Retinal pigment epithelial cell (primary cell): ENCODE measurements at regions not wholly inside any gene's neighbourhood (a gene's known extent, or its start where the extent isn't known, plus 50 kb on each side); places are given as distances from the start of the nearest gene placed in this dataset.

Source experiments
- DNase-seq: peaks from one replicate; pipeline ENCODE4 v3.0.0-alpha.2; 2010; ENCODE audit warnings: low read depth
- H3K4me3 ChIP-seq: 2 replicates; pipeline ENCODE4 v1.5.1; 2011; ENCODE audit warnings: mild to moderate bottlenecking, low read length, control low read depth, moderate library complexity
- TF ChIP-seq, protein P1 (sequence below): conservative IDR thresholded peaks from 2 replicates; pipeline ENCODE4 v1.5.1; 2011; ENCODE audit warnings: low read depth, low read length, control low read depth, inconsistent platforms

DNA sequence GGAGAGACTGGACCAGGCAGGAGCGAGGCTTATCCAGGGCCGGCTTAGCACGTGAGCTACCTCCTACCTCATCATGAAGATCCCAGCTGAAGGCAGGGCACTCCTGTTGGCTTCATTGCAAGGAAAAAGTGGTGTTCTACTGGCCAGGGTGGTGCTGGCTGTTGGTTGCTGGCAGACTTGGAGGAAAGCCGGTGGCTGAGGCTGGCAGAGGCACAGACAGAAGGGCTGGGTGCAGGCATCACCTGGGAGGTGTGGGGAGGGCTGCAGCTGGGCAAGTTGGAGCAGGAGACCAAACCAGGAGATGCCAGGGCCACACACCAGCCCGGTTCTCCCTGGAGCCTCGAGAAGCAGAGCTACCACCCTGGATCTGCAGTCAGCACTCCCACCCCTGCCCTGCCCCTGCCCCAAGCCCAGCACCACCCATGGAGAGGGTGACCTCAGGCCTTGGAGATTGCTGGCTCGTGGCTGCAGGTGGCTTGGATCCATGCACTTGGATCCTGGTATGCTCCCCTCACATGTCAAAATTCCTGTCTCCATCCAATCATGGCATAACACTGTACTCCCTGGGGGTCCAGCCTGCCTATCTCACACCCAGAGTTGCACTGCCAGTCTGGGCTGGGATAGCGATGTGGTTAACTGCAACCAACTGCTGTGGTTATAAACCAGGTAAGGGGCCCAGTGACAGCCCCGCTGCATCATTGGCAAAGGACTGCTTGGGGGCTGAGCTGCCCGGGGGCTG is 49.7 kb downstream of the GLI2 start:
- DNase-seq: no peak
- H3K4me3 ChIP-seq: no peak overlapping the region
- TF ChIP-seq, protein P1, sequence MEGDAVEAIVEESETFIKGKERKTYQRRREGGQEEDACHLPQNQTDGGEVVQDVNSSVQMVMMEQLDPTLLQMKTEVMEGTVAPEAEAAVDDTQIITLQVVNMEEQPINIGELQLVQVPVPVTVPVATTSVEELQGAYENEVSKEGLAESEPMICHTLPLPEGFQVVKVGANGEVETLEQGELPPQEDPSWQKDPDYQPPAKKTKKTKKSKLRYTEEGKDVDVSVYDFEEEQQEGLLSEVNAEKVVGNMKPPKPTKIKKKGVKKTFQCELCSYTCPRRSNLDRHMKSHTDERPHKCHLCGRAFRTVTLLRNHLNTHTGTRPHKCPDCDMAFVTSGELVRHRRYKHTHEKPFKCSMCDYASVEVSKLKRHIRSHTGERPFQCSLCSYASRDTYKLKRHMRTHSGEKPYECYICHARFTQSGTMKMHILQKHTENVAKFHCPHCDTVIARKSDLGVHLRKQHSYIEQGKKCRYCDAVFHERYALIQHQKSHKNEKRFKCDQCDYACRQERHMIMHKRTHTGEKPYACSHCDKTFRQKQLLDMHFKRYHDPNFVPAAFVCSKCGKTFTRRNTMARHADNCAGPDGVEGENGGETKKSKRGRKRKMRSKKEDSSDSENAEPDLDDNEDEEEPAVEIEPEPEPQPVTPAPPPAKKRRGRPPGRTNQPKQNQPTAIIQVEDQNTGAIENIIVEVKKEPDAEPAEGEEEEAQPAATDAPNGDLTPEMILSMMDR: no peak

DNA sequence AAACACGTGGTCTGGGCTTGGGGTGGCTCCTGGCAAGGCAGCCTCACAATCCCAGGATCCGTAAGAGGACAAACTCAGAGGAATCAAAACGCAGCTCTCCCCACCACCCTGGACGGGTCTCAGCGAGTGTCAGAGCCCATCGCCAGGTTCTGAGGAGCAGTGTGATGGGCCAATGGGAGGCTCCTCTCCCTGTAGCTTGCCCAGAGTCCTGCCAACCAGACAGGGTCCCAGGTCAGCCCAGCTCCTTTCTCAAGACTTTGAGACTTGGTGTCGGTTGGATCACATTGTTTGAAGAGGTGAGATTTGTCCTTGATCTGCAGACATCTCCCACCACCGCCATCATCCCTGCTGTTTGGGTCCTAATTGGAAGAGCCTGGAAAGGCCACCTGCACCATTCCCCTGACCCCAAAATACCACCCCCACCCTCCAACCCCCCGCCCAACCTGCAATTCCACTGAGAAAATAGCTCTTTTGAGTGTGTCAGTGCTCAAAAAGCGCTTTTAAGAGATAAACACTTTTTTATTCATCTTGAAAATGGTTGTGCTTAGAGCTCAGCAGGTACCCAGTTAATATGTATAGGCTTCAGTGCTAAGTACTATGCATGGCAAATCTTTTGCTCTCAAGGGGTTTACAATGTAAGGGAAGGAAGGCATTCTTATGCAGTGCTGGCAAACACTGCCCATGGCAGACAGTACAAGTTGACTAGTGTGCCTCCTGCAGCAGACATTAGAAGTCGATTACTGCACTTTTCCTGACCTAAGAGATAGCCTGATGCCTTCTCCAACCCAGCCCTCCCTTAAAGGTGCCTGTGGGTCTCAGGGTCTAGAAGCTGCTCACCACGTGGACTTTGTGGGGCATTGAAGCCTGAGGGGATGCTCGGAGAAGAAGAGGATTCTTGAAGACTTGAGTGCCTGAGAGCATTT is 50.6 kb downstream of the GLI2 start:
- H3K4me3 ChIP-seq: no peak overlapping the region
- TF ChIP-seq, protein P1: no peak
- no peak for DNase-seq

DNA sequence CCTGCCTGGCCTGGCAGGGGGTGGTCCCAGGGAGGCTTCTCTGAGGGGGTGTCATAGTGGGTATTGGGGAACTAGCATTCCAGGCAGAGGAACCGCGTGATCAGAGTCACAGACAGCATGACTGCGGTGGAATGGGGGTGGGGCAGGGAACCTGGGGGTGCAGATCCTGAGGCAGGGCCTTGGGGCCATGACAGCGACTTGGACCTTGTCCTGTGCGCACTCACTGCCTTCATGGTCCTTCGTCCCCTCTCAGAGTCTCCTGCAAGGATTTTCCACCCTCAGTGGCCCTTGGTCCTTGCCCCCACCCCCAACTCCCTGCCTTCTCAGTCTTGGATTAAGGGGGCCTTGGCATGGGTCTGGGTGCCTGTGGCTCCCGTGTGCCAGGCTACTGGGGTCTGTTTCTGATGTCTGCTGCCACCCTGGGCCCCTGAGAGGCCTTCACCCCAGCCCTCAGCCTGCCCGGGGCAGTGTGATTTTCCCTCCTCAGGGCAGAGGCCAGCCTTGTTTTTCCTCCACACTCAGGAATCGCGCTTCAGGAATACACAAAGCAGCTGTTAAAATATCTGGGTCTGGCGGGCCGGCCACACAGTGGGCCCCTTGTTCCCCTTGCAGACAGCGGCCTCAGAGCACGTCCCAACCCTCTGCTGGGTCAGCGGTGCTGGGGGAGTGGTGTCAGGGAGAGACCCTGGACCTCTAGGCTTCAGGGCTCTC is 51.6 kb downstream of the GLI2 start:
- DNase-seq: no peak
- TF ChIP-seq, protein P1: no peak
- no peak overlapping the region for H3K4me3 ChIP-seq

DNA sequence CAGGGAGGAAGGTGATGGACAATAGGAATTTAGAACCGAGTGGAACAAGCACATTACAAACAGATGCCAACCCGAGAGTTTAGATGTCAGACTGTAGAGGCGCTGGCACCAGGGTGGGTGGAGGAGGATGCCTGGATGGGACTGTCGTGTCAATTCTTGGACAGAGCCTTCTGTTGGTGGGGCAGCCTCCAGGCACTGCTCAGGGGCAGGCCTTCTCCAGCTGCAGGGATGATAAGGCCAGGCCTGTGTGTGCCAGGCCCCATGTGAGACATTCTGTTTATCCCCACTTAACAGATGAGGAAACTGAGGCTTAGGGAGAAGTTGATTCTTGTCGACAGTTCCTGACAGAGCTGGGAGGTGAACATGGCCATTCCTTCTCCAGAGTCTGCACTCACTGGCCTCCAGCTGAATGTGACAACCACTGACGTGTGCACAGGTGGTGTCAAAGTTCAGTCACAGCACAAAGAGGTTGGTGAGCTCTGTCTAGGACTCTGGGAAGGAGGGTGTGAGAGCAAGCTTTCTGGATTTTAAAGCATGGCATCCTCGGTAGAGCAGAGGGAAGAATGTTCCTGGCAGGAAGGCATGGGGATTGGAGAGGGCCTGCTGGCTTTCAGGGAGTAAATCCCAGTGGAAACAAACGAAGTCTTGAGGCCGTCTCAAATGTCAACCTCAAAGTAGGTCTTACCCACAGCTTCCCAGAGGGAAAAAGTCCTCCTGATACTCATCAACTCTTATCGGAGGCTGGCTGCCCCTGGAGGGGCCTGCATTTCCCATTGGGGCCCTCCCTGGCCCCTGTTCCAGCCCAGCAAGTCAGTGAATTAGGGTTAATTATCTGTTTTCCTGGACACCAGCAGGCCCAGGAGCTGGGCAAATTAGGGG is 52.4 kb downstream of the GLI2 start:
- DNase-seq: no peak
- H3K4me3 ChIP-seq: no peak overlapping the region
- TF ChIP-seq, protein P1: no peak

DNA sequence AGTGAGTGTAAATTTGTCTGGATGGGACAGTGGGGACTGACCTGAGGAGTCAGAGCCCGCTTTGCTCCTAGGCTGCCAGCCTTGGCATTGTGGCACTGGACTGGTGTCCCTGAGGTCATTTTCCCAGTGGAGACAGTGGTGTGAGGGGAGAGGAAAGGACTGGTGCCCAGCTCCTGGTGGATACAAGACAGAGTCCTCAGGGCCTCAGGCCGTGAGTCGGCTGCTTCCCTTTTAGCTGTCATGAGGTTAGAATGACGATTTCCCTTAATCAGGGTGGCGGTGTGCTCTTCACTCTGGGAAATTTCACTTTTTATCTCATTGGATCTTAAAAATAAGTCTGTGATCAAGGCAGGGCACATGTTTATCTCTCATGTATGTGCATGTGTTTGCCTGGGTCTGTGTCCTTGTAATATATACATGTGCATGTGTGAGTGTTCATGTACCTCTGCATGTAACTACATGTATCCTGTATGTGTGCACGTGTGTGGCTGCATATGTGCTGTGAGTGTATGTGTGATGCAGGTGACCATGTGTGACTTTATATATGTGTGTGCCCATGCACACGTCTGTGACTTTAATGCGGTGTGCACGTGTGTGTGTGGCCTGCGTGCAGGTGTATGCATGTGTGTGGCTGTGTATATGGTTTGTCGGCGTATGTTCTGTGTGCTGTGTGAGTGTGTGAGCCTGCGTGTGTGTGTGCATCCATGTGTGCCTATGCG is 55.7 kb downstream of the GLI2 start:
- no peak for DNase-seq
- no peak overlapping the region for H3K4me3 ChIP-seq
- TF ChIP-seq, protein P1: no peak

DNA sequence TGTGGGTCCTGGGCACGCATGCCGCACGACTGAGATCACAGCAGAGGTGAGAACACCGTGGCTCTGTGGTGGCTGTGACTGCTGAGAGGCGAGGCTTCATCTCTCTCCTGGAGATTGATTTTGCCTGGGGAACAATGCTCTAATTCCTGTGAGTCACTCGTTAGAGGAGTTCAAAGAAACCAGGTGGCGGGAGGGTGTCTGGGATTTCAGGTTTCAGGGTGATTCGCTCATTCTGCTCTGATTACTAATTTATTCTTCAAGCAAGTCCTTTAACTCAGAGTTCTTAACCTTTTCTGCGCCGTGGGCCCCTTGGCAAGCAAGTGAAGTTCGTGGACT is 56.3 kb downstream of the GLI2 start:
- DNase-seq: no peak
- no peak overlapping the region for H3K4me3 ChIP-seq
- TF ChIP-seq, protein P1: no peak
